ENCODE measurements at regions not wholly inside any gene's neighbourhood (a gene's known extent, or its start where the extent isn't known, plus 50 kb on each side); places are given as distances from the start of the nearest gene placed in this dataset.

DNA sequence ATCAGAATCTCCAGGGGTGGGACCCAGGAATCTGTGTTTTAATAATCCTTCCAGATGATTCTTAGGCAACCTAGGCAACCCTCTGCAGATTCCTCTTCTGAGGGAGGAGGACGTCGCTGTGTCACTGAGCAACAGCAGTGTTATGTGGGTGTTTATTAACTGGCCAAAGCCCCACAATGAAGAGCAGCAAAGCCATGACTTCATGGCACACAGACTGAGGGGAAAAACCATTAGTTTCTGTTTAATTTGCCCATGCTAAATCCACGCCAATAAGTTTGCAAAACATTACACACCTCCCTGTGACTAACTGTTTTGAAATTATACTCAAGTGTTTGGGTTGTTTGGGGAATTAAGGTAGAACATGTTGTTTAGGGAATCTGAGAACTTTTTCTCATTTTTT lies 83.7 kb upstream of the TMED7 start:
- TF ChIP-seq, protein P1, sequence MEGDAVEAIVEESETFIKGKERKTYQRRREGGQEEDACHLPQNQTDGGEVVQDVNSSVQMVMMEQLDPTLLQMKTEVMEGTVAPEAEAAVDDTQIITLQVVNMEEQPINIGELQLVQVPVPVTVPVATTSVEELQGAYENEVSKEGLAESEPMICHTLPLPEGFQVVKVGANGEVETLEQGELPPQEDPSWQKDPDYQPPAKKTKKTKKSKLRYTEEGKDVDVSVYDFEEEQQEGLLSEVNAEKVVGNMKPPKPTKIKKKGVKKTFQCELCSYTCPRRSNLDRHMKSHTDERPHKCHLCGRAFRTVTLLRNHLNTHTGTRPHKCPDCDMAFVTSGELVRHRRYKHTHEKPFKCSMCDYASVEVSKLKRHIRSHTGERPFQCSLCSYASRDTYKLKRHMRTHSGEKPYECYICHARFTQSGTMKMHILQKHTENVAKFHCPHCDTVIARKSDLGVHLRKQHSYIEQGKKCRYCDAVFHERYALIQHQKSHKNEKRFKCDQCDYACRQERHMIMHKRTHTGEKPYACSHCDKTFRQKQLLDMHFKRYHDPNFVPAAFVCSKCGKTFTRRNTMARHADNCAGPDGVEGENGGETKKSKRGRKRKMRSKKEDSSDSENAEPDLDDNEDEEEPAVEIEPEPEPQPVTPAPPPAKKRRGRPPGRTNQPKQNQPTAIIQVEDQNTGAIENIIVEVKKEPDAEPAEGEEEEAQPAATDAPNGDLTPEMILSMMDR (IDR thresholded peaks at IDR 0.05), result no peak
- TF ChIP-seq POLR2A (IDR thresholded peaks at IDR 0.05), result no peak
